ENCODE measurements at regions not wholly inside any gene's neighbourhood (a gene's known extent, or its start where the extent isn't known, plus 50 kb on each side); places are given as distances from the start of the nearest gene placed in this dataset.

GRCh38 chr20:47906348-47906660 lies 121.0 kb upstream of the SULF2 start:
- TF ChIP-seq CTCF (IDR thresholded peaks at IDR 0.05; ENCODE audit: low read depth, low read length) (no peak), MYC (IDR thresholded peaks at IDR 0.05; ENCODE audit: low read depth, low read length) (no peak), MAX (IDR thresholded peaks at IDR 0.05; ENCODE audit: low read depth, low read length) (no peak)
